LoVo (cell line): ENCODE measurements at regions not wholly inside any gene's neighbourhood (a gene's known extent, or its start where the extent isn't known, plus 50 kb on each side); places are given as distances from the start of the nearest gene placed in this dataset.
A peak's percentile ranks its signal among the peaks of the same experiment; 100 is the strongest.

Experiments used
- DNase-seq: peaks from one replicate; pipeline ENCODE4 v3.0.0-alpha.2; 2016; ENCODE audit warnings: low spot score

DNA sequence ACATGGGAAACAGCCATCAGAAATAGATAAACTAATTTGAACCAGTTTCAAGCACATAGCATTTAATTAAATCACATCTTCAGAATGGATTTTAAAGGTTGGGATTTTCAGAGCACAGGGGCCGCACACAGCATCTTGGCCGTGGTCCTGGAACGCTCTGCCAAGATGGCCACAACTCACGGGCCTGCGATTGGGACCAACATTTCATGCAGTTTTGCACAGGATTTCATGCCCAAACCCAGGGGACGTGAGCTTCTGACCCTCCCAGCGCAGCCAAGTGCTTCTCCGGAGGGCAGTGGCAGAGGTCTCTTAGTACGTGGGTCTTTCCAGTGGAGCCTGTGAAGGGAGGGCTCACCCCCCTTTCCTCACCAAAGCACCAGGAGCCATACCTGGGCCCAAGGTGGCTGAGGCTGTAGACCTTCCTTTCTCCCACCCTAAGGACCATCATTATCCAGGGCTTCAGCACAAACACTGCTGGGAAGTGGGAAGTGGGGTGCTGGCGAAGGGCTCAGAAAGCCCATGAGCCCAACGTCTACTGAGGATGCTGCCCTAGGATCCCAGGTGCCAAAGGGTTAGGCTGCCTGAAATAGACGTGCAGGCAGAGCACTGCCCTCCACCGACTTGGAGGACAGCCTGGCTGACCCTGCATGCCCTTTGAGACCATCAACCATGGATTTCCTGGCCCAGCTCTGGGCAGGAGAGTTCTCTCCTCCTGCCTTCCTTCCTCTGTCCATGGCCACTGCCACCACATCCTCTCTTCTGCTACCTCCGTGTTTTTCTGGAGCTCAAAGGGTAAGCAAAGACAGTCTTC is 611.2 kb upstream of the MGMT start:
- DNase-seq, result no peak

DNA sequence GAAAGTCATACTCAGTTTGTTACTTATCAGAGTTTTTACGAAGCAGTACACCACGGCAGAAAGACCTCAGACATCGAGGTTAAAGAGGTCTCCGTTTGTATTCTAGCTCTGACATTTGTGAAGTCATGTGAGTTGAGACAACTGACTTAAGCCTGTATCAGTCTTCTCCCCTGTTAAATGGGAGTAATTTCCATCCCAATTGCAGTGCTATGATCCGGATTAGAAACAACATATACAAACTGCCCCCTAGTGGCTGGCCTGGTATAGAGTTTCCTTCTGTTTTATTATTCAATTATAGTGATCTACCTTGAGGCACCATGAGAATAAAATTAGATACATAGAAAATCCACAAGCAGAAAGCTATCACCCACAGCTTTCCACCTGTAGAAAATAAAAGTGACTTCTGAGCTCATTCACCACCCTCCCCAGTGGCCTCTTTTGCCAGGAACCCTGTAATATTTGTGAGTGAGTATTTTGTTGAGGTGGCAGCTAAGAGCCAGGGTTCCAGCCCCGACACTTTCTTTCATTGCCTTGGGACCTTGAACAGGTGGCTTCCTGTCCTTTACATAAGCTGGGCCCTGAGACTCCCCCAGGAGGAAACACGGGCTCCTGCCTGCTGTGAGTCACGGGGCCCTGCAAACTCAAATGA is 607.2 kb upstream of the MGMT start:
- peak; percentile 26 for DNase-seq

DNA sequence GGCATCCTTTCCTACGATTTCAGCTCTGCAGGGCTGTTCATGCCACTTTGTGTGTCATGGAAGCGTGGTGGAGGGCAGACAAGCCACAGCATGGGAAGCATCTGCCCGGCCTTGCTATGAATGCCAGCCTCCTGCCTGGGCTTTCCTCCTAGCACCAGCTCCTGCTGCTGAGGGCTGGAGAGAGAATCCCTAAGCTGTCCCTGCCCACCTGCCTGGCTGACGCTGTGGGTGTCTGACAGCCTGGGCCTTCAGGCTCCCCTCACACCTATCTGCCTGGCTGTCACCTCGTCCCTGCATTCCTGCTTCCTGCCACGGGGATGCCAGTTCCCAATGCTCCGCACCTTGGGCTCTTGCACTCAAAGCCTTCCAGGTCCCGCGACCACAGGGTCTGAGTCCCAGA is 606.5 kb upstream of the MGMT start:
- no peak for DNase-seq

DNA sequence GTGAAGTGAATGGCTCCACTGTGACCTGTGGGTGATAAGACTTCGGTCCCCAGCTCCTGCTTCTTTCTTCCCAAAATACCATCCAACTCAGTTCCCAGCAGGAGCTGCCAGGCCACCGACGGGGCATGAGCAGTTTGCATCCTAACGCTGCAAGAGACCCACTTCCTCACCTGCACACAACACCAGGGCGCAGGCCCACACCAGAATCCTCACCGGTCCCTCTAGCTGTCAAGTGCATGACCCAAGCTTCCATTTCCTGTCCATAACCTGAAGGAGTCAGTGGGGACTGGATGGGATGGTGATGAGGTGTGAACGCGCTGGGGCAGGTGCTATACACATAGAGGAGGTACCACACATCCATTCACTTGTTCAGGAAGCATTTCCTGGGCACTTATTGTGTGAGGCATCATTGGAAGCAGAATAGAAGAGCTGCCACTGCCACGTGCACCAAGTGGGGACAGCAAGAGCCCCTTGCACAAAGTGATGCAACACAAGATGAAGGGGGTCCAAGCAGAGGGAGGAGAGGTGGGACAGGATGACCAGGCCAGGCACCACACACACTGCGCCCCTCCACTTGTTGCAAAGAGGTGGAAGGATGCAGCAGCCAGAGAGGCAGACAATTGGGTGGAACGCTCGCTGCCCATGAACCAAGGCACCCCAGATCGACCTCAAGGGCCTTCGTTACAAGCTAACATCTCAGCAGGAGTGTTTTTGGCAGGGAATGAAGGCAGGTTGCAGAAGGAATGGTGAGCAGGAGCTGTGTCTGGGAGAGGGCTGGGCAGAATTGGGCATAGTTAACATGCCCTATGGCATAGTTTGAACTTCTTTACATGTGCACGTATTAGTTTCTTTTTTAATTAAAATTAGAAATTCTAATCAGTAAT is 605.8 kb upstream of the MGMT start:
- no peak for DNase-seq

DNA sequence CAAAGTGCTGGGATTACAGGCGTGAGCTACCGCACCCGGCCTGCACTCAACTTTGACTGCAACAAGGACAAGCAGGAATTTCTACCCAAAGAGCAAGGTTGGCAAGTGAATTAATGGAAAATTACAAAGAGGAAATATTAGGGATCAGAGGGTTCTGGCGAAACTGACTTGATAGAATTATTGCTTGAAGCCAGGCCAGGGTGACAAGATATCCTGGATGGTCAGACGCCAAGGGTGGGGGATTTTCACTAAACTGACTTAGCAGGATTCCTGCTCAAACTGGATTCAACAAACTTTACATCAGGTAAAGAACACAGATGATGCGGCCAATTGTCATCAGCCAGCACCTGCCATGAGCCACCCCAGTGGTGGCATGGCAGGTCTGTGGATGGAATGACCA is 603.6 kb upstream of the MGMT start:
- no peak for DNase-seq

DNA sequence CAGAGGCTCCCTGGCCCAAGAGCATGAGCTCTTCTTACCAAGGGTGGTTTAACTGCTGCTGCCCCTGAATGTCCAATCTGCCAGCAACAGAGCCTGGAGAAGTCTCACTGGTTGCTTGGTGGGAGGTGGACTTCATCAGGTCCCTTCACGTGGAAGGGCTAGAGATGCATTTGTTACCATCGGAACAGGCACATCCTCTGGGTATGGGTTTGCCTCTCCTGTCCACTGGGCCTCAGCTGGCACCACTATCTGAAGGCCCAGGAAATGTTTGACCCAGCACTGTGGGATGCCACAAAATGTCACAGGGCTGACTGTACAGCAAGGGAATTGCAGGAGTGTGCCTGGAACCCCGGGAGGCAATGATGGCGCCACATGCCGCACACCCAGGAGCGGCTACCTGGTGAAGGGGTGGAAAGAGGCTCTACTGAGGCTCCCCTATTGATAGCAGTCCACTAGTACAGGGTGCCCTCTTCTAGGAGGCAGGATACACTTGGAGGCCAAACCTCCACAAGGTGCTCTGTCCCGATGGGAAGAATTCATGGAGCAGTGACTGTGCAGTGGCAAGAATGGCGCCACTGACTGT is 603.1 kb upstream of the MGMT start:
- no peak for DNase-seq

DNA sequence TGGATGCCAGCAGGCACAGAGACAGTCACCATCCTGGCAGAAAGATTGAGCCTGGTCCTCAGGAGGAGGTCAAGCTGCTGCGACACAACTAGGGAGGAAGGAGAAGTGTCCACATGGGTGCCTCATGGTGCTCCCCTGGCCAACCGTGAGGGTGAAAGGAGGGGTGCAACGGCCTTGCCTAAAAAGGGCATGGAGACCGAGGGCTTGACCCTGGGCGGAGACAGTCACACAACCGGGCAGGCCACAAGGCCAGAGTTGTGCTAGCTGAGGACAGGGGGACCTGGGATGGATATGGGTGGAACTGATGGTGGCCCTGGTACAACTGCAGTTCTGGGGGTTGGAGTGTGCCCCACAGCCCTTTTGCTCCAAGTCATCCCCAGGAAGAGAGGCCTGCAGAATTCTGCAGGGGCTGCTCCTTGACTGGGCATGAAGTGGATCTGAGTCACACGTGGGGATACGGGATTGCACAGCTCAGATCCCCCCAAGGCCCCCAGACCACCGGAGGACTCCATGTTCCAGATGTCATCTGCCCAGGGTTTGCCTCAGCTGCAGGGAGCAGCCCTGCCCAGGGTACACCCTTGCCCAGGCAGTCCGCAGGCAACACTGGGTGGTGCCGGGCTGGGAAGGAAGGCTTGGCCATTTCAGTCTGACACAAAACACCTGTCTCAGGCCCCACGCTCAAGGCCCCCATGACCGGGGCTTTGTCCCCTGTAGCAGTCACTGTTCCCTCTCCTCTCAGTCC is 602.3 kb upstream of the MGMT start:
- no peak for DNase-seq

DNA sequence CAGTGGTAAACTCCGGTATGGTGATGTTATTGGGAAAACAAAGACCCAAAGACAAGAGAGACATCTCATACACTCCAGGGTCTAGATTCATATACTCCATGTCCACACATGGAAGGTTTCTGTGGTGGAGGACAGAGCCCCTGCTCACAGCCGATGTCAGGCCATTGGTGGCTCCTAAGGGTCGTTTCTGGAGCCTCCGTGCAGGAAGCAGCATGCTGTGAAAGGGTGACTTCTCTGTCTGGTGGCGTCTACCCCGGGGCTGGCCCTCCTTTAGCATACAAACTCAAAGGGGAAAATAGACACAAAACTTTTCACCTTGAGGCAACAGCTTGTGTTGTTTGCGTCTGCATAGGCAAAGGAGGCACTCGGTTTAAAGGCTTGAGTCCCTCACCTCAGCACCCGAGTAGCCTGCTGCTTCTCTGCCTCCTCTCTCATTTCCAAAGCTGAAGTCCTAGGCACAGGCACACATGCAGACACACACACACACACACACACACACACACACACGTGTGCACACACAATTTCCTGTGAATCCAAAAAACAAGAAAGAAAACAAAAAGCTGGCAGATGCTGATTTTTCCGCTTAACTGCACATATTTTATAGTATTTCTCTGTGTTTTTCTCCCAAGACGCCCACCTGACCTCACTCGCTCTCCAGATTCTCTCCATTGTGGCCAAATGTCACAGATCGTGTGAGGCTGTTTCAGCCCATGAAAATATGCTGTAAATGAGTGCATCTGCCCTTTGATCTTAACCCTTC is 601.4 kb upstream of the MGMT start:
- DNase-seq, result no peak

DNA sequence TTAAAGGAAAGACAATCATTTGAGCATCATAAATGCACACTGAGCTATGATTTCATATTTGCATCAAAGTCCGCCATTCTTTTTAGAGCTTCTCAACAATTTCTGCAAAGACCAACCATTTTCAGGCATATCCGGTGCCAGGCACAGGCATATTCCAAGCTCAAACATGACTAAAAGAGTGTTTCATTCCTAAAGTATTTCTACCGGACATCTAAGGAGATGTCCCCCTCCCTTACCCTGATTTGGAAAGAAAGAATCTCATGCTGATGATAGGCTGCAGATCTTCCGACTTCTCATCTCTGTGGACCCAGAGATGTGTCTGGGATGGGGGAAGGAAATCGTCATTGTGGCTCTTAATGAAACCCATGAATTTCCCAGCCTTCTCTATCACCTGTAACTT is 600.5 kb upstream of the MGMT start:
- no peak for DNase-seq

DNA sequence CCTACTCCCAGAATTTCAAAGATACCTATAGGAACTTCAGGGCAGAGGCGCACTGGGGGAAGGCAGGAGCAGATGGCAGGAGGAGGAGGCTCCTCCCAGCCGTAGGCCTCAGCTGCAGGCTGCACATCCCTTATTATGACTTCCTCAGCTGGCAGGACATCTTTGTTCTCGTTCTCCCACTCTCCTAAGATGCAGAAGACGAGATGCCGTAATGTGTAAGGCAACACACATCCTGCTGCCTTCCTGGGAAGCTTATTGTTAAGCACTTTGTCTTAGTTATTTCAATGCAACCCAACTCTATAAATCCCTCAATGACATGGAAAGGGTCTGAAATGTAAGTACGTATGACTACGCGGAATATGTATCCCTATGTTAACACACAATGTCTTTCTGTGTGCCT is 599.8 kb upstream of the MGMT start:
- DNase-seq, result no peak

DNA sequence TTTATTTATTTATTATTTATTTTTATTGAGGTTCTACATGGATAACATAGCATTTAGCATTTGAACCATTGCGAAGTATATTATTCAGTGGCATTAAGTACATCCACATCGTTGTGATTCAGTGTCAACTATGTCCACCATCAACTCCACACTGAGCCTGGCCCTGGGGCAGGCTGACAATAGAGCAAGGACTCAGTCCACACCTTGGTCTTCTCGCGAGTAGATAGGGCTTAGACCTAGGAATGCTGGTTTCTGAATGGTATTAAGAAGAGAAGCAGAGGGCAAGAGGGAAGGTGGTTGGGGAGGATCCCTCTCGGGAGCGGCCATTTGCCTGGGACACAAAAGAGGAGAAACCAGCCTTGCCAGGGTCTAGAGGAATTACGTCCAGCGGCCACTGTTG is 599.2 kb upstream of the MGMT start:
- DNase-seq, result no peak

DNA sequence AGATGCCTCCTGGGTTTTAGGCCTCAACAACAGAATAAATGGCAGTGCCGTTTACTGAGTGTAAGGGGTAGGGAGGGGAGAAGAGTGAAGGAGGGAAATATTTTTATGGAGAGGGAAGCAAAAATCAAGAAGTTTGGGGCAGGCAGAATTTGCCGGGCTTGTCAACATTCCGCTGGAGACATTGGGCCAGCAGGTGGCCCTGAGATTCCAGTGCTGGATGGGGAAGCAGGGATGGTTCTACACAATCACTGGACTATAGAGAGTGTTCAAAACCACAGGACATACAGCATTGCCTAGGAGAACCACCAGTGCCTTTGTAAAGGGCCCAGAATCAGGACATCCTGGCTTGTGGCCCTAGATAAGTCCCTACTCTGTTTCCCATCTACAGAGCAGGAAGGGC is 598.6 kb upstream of the MGMT start:
- no peak for DNase-seq

DNA sequence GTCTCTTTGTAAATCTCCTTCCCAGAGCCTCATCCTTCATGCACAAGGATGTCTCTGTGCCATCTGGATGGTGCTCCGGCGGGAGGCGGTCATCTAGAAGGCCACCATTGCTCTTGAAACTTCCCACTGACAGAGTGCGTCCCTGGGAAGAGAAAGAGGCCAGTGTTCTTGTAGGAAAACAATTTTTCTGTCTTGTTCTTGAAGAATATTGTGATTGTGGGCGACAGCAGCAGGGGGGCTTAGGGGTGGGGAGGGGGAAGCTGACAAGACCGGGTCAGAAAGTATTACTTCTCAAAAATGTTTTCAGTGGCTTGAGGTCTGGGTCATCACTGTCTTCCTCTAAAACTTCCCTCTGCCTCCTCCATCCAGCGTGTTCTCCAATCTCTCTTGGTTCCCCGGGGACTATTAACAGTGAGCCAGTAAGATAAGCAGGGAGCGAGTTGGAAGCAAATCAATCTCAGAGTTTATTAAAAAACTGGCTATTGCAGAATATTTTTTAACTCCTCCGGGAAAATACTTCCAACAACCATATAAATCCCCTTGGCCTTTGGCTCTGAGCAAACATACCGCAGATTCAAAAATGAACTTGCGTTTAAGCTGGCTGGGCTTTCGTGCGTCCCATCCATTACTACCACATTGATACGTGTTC is 597.8 kb upstream of the MGMT start:
- DNase-seq, result no peak

DNA sequence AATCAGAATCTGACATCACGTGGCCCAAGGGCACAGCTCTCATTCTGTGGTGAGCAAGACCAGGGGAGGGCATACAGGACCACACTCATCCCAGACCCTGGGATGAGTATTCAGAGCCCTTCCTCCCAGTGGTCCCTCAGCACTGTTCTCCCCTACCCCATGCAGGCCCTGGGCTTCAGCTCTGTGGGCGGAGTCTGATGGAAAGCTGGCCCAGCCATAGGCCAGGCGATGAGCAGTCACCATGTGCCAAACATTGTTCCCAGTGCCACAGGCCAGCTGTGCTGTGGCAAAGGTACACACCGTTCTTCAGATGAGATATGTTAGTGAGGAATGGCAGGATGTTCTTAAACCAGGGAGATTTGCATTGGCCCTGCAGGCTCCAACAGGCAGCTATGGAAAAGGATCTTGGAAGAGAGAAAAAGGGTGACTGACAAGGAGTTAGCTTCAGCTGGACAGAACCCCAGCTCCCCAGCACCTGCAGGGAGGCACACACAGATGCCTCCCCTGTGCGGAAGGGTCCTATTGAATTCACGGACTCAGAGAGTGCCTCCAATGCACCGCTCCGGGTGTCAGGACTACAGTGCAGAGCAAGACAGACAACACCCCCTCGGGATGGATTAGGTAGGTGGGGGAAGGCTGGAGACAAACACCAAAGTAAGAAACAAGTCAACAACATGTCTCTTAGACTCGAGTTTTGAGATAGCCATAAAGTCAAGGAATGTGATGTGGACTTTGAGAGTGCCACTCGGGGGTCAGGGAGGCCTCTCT is 596.0 kb upstream of the MGMT start:
- DNase-seq, result no peak

DNA sequence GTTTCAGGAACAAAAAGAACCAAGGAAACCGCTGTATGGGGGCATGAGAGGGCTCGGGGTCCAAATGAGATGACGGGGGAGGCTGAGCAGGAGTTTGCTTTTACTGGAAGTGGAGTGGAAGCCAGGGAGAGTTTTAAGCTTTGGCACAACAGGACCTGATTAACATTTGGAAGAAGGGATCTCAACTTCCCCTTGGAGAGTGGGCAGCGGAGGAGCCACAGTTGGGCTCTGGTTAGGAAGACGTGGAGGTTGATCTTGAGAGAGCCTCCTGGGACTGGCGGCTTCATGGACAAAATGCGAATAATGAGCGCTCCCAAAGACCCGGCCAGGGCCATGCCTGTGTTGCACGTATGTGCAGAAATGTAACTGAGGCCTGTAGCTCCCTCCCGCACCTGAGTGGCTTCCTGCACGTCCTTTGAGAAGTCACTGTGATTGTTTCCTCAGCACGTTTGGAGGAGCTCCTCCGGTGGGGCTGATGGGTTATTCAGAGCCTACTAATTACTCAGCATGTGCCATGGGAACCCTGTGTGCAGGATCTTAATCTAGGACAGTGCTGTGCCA is 595.3 kb upstream of the MGMT start:
- no peak for DNase-seq

DNA sequence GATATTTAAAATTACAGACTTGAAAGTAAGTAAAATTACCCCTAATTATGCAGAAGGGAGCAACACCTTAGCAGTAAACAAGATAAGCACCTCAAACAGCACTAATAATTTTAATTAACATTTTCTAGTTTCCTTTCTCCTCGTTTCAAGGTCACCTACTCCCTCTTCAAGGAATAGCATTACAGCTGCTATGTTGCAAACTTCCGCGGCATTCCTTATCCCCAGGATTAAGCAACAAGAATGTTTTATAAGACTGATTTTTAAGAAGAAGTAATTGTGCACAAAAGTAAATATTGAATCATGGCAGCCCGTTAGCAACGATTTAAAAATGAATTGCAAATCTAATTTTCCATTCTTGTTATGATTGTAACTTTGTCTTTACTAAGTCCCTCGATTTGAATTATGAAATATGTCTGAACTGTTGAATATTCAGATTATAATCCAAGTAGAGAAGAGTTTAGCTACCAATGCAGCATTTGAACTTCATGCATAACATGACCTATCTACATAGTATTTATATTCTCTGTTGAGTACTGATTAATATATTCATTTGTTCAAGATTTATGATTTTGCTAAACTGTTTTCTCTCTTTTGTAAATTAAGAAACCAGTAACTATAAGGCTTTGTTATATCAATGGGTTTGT is 593.5 kb upstream of the MGMT start:
- DNase-seq, result no peak

DNA sequence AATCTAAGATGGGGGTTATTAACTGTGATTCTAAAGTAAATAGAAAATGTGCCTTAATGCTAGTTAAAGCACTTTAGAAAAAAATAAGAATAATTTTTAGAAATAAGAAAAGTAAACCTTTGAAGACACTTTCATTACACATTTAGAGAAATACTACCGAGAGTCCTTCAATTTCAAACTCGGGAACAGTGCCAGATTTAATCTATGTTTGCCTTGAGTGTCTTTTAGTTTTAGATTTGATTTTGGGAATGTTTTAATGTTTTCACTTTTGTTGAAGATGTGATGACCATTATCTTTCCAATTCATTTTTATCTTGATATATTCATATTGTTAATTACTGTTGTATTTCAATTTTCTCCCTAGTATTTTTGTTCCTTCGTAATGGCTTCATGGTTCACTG is 592.7 kb upstream of the MGMT start:
- no peak for DNase-seq

DNA sequence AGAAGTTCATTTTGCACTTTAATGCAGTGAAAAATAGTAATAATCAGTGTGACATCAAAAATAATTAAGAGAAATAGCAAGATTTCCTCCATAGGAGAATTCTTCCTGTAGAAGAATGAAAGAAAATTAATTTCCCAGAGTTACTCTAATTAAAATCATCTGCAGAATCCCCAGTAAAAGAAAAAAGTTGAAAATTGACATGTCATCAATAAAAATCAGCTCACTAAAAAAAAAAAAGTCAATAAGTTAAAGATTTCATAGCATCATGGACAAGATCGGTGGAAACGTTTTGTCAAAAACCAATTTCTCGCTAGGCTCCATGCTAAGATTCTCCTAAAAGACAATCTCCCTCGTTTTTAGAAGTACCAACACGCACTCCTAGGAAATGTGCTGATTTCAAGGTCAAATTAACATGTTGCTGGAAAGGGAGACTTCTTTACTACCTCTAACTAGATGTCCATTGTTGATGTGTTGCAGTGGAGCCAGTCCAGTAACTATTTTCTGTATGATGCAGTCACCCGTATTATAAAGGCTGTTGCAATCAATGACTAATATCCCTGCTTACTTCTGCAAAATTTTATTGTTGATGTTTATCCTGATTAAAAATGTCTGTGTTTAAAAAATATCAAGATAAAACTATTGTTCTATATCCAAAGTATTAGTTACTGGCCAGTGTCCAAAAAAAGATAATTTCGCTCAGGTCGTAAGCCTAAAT is 591.9 kb upstream of the MGMT start:
- no peak for DNase-seq
